Peyer's patch (tissue), 4 donors: ENCODE measurements at regions not wholly inside any gene's neighbourhood (a gene's known extent, or its start where the extent isn't known, plus 50 kb on each side); places are given as distances from the start of the nearest gene placed in this dataset.

Experiments used
- DNase-seq, 3 donors: peaks; one replicate each; pipeline ENCODE4 v3.0.0-alpha.2; 2017 to 2019
- H3K27ac ChIP-seq, 4 donors: fragments of 200-600 bp; sonication (generic); one replicate each; pipeline ENCODE4 v1.5.1; 2016 to 2019
- H3K27me3 ChIP-seq, 2 donors: fragments of 200-600 bp; sonication (generic); one replicate each; pipeline ENCODE4 v1.5.1; 2019
- H3K36me3 ChIP-seq, 3 donors: fragments of 200-600 bp; sonication (generic); one replicate each; pipeline ENCODE4 v1.5.1; 2016 to 2019
- H3K4me1 ChIP-seq, 4 donors: fragments of 200-600 bp; sonication (generic); one replicate each; pipeline ENCODE4 v1.5.1; 2016 to 2019
- H3K4me3 ChIP-seq, 4 donors: fragments of 200-600 bp; sonication (generic); 1 replicate in 3 of 4; 2 replicates in 1 of 4; pipeline ENCODE4 v1.5.1; 2016 to 2019; ENCODE audit warnings: mild to moderate bottlenecking in 1 of 4
- H3K9me3 ChIP-seq, 4 donors: fragments of 200-600 bp; sonication (generic); one replicate each; pipeline ENCODE4 v1.5.1; 2016 to 2019; ENCODE audit warnings: mild to moderate bottlenecking in 1 of 4
- POLR2A ChIP-seq, 2 donors: fragments of 450-650 bp; IDR thresholded peaks; one replicate each; pipeline ENCODE4 v1.5.1; 2017; ENCODE audit warnings: antibody characterized with exemption in 2 of 2, mild to moderate bottlenecking in 2 of 2, moderate library complexity in 2 of 2
- TF ChIP-seq, protein P1 (sequence below), 6 experiments: fragments of 450-650 bp in 4 of 6; fragments of 200-600 bp in 2 of 6; sonication (generic) in 1 of 6; IDR thresholded peaks; one replicate each; pipeline ENCODE4 v1.5.1; 2017 to 2019; ENCODE audit warnings: antibody characterized with exemption in 6 of 6, mild to moderate bottlenecking in 3 of 6, moderate library complexity in 1 of 6

DNA sequence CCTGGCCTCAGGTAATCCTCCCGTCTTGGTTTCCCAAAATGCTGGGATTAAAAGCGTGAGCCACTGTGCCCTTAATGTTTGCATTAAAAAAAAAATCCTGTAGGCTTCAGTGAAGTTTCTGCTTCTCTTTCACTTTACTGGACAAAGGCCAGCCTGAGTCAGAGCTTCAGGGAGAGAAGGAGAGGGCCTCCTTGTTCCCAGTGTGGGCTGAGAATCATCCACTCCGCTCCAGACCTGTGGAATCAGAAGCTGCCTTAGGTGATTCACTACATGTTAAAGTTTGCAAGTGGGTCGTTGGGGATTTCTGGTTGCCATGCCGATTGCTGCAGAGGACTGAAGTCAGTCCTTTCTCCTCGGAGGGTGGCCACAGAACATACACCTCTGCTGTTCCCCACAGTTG is 113.3 kb upstream of the EEF1E1 start:
- no peak for TF ChIP-seq POLR2A (IDR thresholded peaks at IDR 0.05)
- TF ChIP-seq, protein P1, sequence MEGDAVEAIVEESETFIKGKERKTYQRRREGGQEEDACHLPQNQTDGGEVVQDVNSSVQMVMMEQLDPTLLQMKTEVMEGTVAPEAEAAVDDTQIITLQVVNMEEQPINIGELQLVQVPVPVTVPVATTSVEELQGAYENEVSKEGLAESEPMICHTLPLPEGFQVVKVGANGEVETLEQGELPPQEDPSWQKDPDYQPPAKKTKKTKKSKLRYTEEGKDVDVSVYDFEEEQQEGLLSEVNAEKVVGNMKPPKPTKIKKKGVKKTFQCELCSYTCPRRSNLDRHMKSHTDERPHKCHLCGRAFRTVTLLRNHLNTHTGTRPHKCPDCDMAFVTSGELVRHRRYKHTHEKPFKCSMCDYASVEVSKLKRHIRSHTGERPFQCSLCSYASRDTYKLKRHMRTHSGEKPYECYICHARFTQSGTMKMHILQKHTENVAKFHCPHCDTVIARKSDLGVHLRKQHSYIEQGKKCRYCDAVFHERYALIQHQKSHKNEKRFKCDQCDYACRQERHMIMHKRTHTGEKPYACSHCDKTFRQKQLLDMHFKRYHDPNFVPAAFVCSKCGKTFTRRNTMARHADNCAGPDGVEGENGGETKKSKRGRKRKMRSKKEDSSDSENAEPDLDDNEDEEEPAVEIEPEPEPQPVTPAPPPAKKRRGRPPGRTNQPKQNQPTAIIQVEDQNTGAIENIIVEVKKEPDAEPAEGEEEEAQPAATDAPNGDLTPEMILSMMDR (IDR thresholded peaks at IDR 0.05): no peak
- no peak overlapping the region for H3K27ac ChIP-seq
- DNase-seq: no peak

DNA sequence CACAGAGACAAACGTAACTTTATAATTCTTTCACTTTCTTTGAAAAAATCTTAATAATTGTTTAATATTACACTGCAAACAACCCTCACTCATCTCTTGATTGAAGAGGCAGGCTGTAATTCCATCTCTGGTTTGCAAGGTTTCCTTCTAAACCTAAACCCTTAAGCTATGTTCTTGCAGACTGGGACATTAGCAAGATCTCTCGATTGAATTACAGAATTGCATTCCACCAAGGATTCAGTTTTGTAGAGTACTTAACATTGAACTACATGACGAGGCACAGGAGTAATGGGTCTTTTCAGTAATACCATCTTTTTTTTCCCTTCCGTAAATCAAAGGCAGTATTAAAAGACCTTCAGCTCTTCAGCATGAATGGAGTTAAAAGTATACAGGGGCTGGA is 111.6 kb upstream of the EEF1E1 start:
- Histone ChIP-seq H3K4me1 (no peaks in the 10 kb centered on the region), H3K27me3 (no peaks in the 10 kb centered on the region), H3K36me3 (no peaks in the 10 kb centered on the region), H3K27ac (no peak overlapping the region), H3K4me3 (no peak overlapping the region), H3K9me3 (no peaks in the 10 kb centered on the region)
- no peak for DNase-seq
- TF ChIP-seq, protein P1 (IDR thresholded peaks at IDR 0.05): no peak
- no peak for TF ChIP-seq POLR2A (IDR thresholded peaks at IDR 0.05)

More for the DNA sequence above, 113.3 kb upstream of the EEF1E1 start:
- no peaks in the 10 kb centered on the region for H3K4me1 ChIP-seq
- H3K4me3 ChIP-seq: no peak overlapping the region
- no peaks in the 10 kb centered on the region for H3K9me3 ChIP-seq
- H3K27me3 ChIP-seq: no peaks in the 10 kb centered on the region
- no peaks in the 10 kb centered on the region for H3K36me3 ChIP-seq

DNA sequence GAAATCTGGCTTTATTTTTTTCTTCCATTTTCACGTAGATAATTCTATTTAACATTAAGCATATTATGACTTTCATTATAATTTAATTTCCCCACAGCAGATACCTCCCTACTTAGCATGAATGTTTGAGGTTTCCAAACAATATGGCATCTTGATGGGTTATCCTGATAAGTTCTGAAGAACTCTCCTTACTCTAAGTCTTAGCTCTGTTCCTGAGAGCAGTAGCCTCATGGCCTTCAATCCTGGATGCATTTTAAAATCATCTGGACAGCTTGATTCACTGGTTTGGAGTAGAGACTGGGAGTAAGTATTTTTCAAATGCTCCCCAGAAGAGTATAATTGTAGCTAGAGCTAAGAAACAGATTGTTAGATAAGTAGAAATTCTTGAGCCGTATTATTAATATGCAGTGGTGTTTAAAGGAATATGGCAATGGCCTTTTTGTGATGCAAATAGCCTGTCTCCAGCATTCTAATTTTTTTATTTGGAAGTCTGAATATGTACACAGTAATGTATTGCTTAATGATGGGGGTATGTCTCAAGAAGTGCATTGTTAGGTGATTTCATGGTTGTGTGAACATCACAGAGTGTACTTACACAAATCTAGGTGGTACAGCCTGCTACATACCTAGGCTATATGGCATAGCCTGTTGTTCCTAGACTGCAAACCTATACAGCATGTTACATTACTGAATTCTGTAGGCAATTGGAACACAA is 110.5 kb upstream of the EEF1E1 start:
- H3K27ac ChIP-seq: no peak overlapping the region
- H3K27me3 ChIP-seq: no peaks in the 10 kb centered on the region
- no peak for DNase-seq
- H3K9me3 ChIP-seq: no peaks in the 10 kb centered on the region
- H3K4me1 ChIP-seq: no peaks in the 10 kb centered on the region
- no peak overlapping the region for H3K4me3 ChIP-seq
- TF ChIP-seq, protein P1 (IDR thresholded peaks at IDR 0.05): no peak
- TF ChIP-seq POLR2A (IDR thresholded peaks at IDR 0.05): no peak
- no peaks in the 10 kb centered on the region for H3K36me3 ChIP-seq

DNA sequence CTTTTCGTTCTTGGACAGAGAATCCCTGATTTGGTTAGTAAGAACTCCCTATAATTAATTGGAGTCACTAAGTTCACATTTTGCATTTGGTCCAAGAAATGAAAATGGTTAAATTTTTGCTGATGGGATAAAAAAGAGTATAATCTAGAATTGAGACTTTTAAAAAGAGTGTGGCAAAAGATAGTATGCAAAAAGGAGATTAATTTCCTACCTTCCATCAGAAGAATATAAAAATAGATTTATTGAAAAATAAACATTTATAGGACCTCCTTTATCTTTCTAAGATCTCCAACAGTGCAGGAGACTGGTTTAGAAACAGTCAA is 105.5 kb upstream of the EEF1E1 start:
- Histone ChIP-seq H3K4me3 (no peak overlapping the region), H3K4me1 (no peaks in the 10 kb centered on the region), H3K27me3 (no peaks in the 10 kb centered on the region), H3K9me3 (no peaks in the 10 kb centered on the region), H3K36me3 (no peaks in the 10 kb centered on the region), H3K27ac (no peak overlapping the region)
- DNase-seq: no peak
- no peak for TF ChIP-seq POLR2A (IDR thresholded peaks at IDR 0.05)
- TF ChIP-seq, protein P1 (IDR thresholded peaks at IDR 0.05): no peak

DNA sequence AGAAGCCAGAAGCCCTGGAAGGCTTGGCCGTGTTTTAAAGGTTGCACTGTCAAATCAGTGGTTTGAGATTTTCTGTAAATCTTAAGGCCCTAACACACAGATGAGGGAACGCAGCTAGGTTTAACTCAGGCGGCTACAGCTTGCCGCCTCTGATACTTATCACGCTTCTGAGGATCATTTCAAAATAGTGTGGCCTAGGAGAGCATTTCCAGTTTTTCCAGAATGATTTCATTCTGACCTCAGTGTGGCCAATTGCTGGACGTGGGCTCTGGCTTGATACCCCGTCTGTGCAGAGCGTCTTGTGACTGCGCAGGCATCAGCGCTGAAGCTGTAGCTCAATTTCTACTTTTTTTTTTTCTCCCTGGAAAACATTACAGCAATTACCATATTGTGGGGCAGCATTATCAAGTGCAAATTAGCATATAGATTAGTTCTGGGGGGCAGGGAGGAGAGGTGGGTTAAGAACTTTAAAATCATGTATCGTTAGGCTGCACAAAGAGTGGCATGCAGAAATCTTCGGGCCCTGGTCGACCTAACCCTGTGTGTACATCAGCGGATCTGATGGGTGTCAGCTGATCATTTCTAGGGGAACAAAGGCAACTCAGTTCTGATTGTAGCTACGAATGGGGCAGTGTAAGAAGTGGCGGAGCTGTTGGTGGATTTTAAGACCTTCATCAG is 105.0 kb upstream of the EEF1E1 start:
- Histone ChIP-seq H3K9me3 (no peaks in the 10 kb centered on the region), H3K4me1 (no peaks in the 10 kb centered on the region), H3K27me3 (no peaks in the 10 kb centered on the region), H3K4me3 (no peak overlapping the region), H3K36me3 (no peaks in the 10 kb centered on the region), H3K27ac (no peak overlapping the region)
- TF ChIP-seq, protein P1 (IDR thresholded peaks at IDR 0.05): no peak
- TF ChIP-seq POLR2A (IDR thresholded peaks at IDR 0.05): no peak
- DNase-seq: no peak
